WI38 (cell line): ENCODE measurements at regions not wholly inside any gene's neighbourhood (a gene's known extent, or its start where the extent isn't known, plus 50 kb on each side); places are given as distances from the start of the nearest gene placed in this dataset.

ENCODE experiments used
- H3K4me3 ChIP-seq: 2 replicates; pipeline ENCODE4 v1.5.1; 2011; ENCODE audit warnings: low read depth, mild to moderate bottlenecking, control low read depth, low read length
- CTCF ChIP-seq: IDR thresholded peaks from 2 replicates; pipeline ENCODE4 v1.5.1; 2012; ENCODE audit warnings: low read depth, mild to moderate bottlenecking, control low read depth, low read length

- no peak overlapping the region for H3K4me3 ChIP-seq
- TF ChIP-seq CTCF = no peak
Measured at GRCh38 chr16:59170099-59170712, 436.1 kb upstream of the GOT2 start.

DNA sequence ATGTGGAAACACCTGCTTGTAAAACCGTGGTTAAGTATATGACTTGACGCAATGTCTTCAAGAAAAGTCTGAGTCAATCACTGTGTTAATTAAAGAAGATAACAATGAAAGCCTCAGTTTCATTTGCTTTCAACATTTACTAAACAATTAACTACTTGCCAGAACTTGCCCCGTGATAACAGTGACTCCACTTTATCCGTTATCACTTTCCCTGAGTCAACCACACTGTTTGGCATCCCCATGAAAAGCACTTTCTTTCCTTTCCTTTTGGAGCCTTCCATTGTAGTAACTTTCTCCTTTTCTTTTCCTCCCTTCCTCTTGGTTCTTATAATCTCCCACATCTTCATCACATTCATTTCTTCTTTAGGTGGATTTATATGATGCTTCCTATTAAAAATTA, 435.1 kb upstream of the GOT2 start:
- H3K4me3 ChIP-seq = no peak overlapping the region
- no peak for TF ChIP-seq CTCF

DNA sequence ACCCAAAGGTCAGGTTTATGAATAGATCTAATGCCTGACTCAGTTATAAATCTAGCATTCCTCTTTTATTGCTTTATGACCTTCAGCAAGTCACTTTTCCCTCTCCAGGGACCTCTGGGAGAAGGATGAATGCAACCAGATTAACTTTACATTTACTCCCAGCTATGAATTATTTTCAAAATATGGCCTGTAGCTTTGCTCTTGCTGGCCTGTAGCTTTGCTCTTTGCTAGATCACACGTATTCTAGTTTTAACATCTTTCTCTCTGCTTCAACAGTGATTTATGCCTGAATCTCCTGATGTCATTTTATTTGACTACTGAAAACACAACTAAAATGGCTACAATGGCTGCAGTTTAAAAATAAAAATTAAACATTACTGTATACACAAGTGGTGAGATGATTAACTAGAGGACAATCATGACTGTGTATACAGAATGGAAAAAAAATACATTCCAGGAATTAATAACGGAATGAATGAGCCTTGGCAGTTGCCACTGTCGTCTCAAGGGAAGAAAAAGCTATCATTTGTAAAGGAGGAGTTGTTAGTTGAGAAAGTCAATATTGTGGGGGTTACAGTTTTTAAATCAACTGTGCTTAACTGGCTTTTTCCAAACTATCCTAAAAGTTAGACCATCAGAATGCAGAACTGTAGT, 434.5 kb upstream of the GOT2 start:
- H3K4me3 ChIP-seq = no peak overlapping the region
- no peak for TF ChIP-seq CTCF

DNA sequence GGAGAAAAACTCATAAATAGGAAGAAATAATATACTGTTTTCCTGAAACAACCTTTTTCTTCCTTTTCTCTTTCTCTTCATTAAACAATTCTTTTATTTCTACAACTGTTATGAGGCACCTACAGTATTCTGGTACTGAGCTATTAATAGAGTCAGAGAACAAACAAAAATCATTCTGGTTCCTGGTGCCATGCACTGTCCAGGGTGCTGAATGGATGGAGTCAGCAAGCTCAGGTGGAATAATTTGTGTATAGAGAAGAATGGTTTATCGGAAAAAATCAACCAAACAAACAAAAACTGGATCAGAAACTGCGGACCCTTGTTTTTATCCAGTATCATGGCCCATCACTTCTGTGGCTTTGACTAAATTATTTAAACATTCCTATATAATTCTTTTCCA, 430.3 kb upstream of the GOT2 start:
- no peak for TF ChIP-seq CTCF
- H3K4me3 ChIP-seq = no peak overlapping the region

DNA sequence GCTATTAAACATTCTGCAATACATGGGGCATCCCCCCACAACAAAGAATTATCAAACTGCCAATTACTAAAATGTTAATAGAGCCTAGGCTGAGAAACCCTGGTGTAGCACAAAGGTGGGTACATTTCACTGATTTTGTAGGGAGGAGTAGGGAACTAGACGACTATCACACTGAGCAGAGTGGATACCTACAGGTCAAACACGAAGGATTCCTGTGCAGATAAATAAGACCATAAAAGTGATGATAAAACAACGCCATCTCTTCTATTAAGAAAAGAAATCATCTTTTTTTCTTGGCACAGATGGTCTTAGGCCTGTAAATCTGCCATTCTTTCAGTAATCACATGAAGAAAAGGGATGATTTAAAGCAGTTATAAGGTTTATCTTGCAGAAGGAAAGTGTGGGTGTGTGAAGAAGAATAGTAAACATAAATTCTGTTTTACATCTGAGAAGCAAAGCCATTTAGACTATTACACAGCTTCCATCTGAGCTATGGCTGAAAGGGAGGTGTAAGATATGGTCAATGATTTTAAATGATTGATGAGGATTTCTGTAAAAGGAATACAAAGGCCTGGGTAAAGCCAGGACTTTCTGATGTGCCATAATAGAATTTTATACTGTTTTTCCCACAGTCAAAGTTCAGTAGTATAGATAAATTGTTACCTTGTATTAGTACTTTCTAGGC, 429.4 kb upstream of the GOT2 start:
- no peak overlapping the region for H3K4me3 ChIP-seq
- no peak for TF ChIP-seq CTCF

DNA sequence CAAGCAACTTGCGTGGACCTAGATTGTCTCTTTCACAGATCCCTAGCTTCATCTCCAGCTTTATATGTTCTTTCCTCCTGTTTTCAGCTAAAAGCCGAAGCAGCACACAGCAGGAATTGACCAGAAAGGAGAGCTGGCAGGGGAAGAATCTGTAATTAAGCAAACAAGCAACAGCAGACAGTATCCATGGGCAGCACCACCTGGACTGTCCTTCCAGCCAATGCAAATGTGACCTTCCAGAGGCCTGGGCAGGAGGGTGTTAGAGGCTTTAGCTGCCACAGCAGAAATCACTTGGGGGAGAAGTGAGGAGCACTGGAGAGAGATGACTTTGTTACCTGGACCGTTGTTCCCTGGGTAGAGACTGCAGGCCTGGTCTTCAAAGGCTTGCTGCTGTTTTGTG, 427.6 kb upstream of the GOT2 start:
- TF ChIP-seq CTCF = no peak

DNA sequence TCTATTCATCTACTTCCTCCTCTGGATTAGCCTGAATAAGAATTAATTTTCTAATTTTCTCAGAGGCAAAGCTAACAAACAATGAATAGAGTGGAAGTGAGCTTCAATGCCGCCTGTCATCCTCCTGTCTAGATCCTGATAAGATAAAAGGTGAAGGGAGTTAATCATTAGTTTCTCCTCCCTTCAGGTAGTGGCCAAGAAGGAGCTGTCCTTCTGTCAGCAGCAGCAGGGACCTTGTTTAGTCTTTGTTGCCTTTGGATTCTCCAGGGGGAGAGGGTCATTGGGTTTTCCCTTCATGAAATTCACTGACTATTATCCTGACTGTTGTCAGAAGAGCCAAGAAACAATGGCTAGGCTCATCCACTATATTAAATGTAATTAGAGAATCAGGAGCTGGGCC, 420.2 kb upstream of the GOT2 start:
- TF ChIP-seq CTCF = no peak

More for the DNA sequence above, 427.6 kb upstream of the GOT2 start:
- H3K4me3 ChIP-seq = no peak overlapping the region

More for the DNA sequence above, 420.2 kb upstream of the GOT2 start:
- no peak overlapping the region for H3K4me3 ChIP-seq
